ENCODE measurements at regions not wholly inside any gene's neighbourhood (a gene's known extent, or its start where the extent isn't known, plus 50 kb on each side); places are given as distances from the start of the nearest gene placed in this dataset.

GRCh38 chr13:73171926-73172325 is 113.1 kb downstream of the KLF5 start:
- peak; percentile 15 for TF ChIP-seq CTCF (IDR thresholded peaks at IDR 0.05; ENCODE audit: unreplicated experiment)
- Mint-ChIP-seq H3K4me1 (ENCODE audit: low read depth) (peaks cover 47% of the 10 kb centered on the region), H3K27ac (no peak overlapping the region), H3K9me3 (ENCODE audit: low read depth) (peaks cover 3% of the 10 kb centered on the region), H3K4me3 (ENCODE audit: low read depth) (no peak overlapping the region), H3K36me3 (ENCODE audit: insufficient read depth) (no peaks in the 10 kb centered on the region), H3K27me3 (no peaks in the 10 kb centered on the region)
- DNase-seq (ENCODE audit: low spot score, unreplicated experiment) = no peak

GRCh38 chr13:73171271-73171682 is 112.5 kb downstream of the KLF5 start:
- H3K9me3 Mint-ChIP-seq (ENCODE audit: low read depth) = peaks cover 3% of the 10 kb centered on the region
- H3K27me3 Mint-ChIP-seq = no peaks in the 10 kb centered on the region
- no peak for DNase-seq (ENCODE audit: low spot score, unreplicated experiment)
- H3K27ac Mint-ChIP-seq = peak overlapping the region; percentile 12
- H3K4me1 Mint-ChIP-seq (ENCODE audit: low read depth) = peaks cover 48% of the 10 kb centered on the region
- no peak for TF ChIP-seq CTCF (IDR thresholded peaks at IDR 0.05; ENCODE audit: unreplicated experiment)
- H3K4me3 Mint-ChIP-seq (ENCODE audit: low read depth) = no peak overlapping the region
- H3K36me3 Mint-ChIP-seq (ENCODE audit: insufficient read depth) = no peaks in the 10 kb centered on the region

GRCh38 chr13:73169971-73170370 is 111.2 kb downstream of the KLF5 start:
- no peak overlapping the region for H3K4me3 Mint-ChIP-seq (ENCODE audit: low read depth)
- H3K27ac Mint-ChIP-seq = no peak overlapping the region
- no peaks in the 10 kb centered on the region for H3K27me3 Mint-ChIP-seq
- H3K9me3 Mint-ChIP-seq (ENCODE audit: low read depth) = peaks cover 8% of the 10 kb centered on the region
- no peak for DNase-seq (ENCODE audit: low spot score, unreplicated experiment)
- H3K4me1 Mint-ChIP-seq (ENCODE audit: low read depth) = peaks cover 48% of the 10 kb centered on the region
- no peak for TF ChIP-seq CTCF (IDR thresholded peaks at IDR 0.05; ENCODE audit: unreplicated experiment)
- no peaks in the 10 kb centered on the region for H3K36me3 Mint-ChIP-seq (ENCODE audit: insufficient read depth)

- Mint-ChIP-seq H3K27ac (peak overlapping the region; percentile 92), H3K4me1 (ENCODE audit: low read depth) (peaks cover 44% of the 10 kb centered on the region), H3K27me3 (no peaks in the 10 kb centered on the region), H3K9me3 (ENCODE audit: low read depth) (peaks cover 5% of the 10 kb centered on the region), H3K36me3 (ENCODE audit: insufficient read depth) (no peaks in the 10 kb centered on the region), H3K4me3 (ENCODE audit: low read depth) (no peak overlapping the region)
- TF ChIP-seq CTCF (IDR thresholded peaks at IDR 0.05; ENCODE audit: unreplicated experiment) = no peak
- no peak for DNase-seq (ENCODE audit: low spot score, unreplicated experiment)
Observed at GRCh38 chr13:73168953-73169401, 110.2 kb downstream of the KLF5 start.

GRCh38 chr13:73168226-73168952 is 109.6 kb downstream of the KLF5 start:
- peaks cover 40% of the 10 kb centered on the region for H3K4me1 Mint-ChIP-seq (ENCODE audit: low read depth)
- peak overlapping the region; percentile 73 for H3K27ac Mint-ChIP-seq
- no peak for TF ChIP-seq CTCF (IDR thresholded peaks at IDR 0.05; ENCODE audit: unreplicated experiment)
- no peak for DNase-seq (ENCODE audit: low spot score, unreplicated experiment)
- H3K36me3 Mint-ChIP-seq (ENCODE audit: insufficient read depth) = no peaks in the 10 kb centered on the region
- no peak overlapping the region for H3K4me3 Mint-ChIP-seq (ENCODE audit: low read depth)
- H3K9me3 Mint-ChIP-seq (ENCODE audit: low read depth) = peaks cover 5% of the 10 kb centered on the region
- no peaks in the 10 kb centered on the region for H3K27me3 Mint-ChIP-seq

Data from progenitor cell of endocrine pancreas (in vitro differentiated cells).